IPS DF 19.7 (cell line): ENCODE measurements at regions not wholly inside any gene's neighbourhood (a gene's known extent, or its start where the extent isn't known, plus 50 kb on each side); places are given as distances from the start of the nearest gene placed in this dataset.
"Not testable (repeated sequence)": the region's sequence is repeated elsewhere in the genome, so short reads cannot be mapped to it uniquely, and the experiment has no call there.

Experiments used
- DNase-seq: peaks from one replicate; pipeline ENCODE4 v3.0.0-alpha.2; 2013; ENCODE audit warnings: low read depth, low spot score

DNA sequence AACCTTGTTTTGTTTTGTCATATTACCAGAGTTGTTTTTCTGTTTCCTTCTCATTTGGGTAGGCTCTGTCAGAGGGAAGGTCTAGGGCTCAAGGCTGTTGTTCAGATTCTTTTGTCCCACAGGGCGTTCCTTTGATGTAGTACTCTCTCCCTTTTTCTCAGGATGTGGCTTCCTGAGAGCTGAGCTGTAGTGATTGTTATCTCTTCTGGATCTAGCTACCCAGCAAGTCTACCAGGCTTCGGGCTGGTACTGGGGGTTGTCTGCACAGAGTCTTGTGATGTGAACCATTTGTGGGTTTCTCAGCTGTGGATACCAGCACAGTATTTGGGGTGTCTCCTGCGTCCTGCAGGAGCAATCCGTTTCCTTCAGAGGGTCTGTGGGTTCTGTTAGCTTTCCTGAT, 74.2 kb upstream of the GNG12 start:
- not testable (repeated sequence) for DNase-seq

DNA sequence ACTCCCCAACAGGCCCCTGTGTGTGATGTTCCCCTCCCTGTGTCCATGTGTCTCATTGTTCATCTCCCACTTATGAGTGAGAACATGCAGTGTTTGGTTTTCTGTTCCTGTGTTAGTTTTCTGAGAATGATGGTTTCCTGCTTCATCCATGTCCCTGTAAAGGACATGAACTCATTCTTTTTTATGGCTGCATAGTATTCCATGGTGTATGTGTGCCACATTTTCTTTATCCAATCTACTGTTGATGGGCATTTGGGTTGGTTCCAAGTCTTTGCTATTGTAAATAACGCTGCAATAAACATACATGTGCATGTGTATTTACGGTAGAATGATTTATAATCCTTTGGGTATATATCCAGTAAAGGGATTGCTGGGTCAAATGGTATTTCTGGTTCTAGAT, 72.7 kb upstream of the GNG12 start:
- not testable (repeated sequence) for DNase-seq

DNA sequence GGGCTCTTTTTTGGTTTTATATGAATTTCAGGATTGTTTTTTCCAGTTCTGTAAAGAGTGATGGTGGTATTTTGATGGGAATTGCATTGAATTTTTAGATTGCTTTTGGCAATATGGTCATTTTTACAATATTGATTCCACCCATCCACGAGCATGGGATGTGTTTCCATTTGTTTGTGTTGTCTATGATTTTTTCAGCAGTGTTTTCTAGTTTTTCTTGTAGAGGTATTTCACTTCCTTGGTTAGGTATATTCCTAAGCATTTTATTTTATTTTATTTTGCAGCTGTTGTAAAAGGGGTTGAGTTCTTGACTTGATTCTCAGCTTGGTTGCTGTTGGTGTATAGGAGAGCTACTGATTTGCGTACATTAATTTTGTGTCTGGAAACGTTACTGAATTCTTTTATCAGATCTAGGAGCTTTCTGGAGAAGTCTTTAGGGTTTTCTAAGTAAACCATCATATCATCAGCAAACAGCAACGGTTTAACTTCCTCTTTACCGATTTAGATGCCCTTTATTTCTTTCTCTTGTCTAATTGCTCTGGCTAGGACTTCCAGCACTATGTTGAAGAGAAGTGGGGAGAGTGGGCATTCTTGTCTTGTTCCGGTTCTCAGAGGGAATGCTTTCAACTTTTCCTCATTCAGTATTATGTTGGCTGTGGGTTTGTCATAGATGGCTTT, 69.4 kb upstream of the GNG12 start:
- not testable (repeated sequence) for DNase-seq

DNA sequence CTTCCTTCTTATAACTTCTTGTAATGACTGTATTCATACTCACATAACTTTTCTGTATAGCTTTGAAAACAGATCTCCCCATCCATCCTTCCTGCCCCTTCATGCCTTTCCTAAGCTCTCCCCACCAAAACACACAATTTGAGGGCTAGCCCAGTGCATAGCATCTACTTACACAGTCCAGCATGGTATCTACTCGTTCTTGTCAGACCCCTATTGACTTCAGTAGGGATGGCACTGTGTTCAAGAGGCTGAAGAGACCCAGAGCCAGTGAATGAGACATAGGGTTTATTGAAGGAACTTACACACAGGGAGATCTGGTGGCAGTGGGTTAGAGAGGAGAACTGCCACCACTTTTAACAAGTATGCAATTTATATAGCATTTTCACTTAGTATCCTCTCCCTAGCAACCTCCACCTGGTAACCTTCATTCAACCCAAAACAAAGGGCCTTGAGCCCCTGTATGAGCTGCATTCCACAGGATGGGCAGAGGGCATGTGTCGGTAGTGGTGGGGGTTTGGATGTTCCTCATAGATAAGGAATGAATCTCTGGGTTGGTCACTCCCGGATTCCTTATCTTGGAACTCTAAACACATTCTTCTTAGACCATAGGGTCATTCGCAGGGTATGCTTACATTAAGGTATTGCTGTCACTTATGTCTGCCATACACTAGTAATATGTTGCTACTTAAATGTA, 64.9 kb upstream of the GNG12 start:
- DNase-seq = no peak

DNA sequence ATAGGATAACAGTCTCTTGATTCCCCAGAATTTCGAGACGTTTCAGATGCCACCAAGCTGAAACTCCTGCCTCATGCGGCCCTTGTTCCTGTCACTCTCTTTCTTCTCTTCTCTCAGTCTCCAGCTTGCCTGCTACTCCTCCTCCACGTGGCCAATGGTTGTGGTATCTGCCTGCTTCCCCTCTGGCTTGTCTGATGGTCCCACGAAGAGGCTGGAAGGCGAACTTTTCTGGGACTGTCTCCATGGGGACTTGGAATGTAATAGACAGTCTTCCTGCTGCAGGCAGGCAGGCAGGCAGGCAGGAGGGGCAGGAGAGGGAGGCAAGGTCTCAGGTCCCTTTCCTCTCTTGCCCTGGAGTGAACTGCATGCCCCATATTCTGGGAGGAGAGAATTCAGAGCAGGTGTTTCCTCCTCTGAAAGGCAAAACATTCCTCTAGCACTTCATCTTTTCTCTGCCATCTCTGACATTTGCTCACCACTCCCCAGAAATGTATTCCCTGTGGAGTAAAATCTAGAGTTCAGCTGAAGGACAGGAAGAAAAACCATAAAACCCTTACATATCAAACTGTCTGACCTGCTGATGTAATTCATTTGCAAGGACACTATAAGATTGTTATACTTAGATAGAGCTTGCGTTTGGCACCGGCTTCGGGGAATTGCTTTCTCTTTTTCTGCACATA, 64.1 kb upstream of the GNG12 start:
- no peak for DNase-seq

DNA sequence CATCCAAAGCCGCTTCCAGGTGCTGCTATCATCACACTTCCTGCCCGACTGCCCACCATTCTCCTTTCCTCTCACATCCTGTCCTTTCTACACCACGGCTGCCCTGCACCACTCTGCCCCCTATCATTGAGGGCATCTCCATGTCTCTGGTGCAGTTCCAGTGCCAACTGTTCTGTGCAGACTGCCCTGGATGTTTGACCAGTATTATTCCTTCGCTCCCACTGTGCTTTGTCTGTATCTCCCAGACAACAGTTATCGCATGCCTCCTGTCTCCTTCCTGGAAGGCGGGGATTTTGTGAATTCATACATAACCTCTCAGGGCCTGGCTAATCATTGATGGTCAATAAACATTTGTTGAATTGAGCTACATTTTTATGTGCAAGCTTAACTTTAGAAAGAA, 63.6 kb upstream of the GNG12 start:
- no peak for DNase-seq

DNA sequence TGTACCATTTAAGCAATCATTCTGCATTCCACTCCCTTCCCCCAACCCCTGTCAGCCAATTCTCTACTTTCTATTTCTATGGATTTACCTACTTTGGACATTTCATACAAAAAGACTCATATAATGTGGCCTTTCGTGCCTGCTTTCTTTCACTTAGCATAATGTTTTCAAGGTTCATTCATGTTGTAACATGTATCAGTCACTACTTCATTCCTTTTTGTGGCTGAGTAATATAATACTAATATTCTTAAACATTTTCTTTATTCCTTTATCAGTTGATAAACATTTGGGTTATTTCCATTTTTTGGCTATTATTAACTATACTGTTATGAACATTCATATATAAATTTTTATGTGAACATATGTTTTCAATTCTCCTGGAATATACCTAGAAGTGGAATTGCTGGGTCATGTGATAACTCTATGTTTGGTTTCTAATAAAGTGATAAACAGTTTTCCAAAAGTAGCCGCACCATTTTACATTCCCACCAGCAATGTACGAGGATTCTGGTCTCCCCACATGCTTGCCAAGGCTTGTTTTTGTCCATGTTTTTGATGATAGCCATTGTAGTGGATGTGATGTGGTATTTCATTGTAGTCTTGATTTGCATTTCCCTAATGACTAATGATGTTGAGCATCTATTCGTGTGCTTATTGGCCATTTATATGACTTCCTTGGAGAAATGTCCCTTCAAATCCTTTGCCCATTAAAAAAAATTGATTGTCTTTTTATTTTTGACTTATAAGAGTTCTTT, 61.9 kb upstream of the GNG12 start:
- DNase-seq = no peak

DNA sequence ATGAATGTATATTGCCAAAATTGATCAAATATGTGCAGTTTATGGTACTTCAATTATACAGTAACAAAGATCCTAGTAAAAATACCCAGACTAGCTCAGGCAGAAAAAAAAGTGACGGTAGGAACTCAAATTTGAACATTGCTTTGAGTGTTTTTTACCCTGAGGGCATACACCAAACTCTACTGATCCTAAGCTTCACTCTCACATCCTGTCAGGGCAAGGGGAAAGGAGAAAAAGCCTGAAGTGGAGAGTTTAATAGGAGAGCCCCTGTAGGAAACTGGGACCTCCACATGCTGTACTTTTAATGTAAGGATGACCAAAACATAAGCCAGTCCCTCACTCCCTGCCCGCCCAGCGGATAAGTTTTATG, 59.8 kb upstream of the GNG12 start:
- no peak for DNase-seq

DNA sequence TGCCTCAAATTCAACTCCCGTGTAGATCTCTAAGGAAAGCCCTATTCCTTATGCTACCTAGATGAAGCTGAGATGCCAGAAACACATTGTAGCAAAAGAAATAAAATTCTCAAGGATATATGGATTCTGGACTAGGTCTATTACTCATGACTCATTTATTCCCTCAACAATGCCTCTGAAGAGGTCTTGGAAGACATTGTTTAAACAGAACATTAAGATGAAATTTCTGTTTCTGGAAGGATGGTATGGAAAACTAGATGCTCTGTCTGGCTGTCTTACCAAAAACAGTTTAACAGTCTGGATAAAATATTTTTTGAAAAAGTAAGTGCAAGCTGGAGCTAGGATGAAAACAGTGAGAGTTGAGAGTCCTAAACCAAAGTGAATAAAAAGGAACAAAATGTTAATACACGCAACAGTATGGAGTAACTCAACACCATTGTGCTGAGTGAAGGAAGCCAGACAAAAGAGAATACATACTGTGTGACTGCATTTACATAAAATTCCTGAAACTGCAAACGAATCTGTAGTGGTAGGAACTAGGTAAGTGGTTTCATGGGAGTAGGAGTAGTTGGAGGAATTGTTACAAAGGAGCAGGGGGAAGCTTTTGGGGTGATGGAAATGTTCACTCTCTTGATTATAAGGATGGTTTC, 59.3 kb upstream of the GNG12 start:
- peak; percentile 23 for DNase-seq

DNA sequence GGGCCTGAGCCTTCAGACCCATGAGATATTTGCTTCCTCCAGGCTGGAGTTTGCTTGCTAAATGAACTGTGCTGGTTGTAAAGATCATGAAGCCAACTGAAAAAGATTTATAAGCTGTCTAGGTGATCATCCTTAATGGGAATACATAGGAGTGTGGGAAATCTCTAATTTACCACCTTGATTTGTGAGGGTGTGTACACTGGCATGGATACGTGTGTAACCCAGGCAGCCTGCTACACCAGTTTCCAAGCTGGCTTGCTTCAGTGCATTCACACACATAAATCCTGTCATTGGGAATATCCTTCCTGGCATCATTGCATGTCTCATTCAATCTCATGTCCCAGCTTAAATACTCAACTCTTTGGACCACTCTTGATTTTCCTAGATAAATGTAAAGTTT, 57.6 kb upstream of the GNG12 start:
- no peak for DNase-seq

DNA sequence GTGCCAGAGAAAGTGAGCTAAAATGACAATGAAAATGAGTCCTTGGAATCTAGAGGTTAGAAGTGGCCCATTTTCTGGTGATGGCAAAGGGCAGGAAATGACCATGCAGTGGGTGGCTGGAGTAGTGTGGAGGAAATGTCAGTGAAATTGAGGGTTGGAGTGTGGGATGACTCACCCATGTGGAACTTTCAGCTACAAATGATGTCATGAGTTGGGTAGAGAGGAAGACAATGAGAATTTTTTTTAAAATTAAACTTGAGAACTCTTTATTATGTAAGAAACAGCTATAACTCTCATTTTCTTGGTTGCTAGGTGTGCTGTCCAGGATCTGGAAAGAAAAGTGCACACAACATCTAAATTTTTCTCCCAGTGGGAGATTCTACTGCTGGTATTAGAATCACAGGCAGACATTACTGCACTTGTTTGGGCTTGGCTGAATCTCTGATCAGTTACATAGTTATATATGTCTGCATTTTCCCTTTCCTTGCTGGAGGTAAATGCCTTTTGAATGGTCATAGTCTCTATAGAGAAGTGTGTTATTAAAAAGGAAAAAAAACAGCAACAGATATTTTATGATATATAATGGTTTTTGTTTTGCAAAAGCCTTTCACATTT, 56.8 kb upstream of the GNG12 start:
- no peak for DNase-seq

DNA sequence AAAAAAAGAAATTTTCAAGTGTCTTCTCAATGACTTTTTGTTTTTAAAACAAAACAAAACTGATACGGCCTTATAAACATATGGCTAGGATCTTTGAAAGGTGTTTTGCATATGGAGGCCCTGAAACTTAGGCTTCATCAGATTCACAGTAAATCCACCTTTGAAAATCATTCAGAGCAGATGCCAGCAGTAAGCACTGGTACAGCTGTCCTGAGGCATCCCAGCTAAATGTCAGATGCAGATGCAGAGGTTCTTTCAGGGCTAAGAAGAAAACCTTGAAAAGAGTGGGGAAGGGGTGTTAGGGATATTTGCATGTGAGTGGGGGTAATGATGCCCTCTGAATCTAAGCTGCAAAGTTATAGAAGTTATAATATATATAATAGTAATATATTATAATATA, 56.2 kb upstream of the GNG12 start:
- DNase-seq = no peak

DNA sequence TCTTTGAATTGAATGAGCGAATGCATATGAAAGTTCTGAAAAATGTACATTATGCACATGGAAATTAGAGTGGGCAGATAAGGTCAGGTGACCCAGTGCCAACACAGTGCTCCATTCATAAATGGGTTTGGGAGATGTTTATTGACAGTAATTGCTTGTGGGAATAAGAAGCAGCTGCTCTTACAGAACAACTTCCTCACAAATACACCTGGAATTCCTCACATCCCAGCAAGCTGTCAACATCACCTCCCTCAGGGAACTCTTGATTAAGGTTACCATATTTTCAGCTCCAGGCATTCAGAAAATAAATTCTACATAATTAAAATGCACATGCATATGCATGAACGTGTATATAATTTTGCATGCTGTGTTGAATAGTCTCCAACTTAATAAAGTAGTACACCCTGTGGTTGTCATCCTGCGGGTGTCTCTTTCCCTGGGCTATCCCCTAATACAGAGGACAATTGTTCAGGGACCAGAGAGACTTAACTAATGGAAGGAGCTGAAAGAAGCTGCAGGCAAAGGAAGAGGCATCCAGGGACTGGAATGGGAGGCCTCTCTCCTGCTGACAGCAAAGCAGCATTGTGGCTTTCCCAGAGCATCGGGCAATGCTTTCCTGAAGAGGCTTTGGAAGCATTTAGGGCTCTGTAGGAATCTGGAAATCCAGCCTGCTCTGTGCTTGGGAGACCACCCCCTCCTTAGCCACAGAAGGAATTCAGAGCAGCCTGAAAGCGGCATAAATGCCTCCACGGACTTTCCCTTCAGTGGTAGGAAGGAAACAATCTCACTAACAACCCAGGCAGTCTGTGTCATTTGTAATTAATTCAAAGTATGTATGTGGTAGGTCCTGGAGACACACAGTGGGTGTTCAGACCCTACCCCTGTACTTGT, 55.2 kb upstream of the GNG12 start:
- no peak for DNase-seq

DNA sequence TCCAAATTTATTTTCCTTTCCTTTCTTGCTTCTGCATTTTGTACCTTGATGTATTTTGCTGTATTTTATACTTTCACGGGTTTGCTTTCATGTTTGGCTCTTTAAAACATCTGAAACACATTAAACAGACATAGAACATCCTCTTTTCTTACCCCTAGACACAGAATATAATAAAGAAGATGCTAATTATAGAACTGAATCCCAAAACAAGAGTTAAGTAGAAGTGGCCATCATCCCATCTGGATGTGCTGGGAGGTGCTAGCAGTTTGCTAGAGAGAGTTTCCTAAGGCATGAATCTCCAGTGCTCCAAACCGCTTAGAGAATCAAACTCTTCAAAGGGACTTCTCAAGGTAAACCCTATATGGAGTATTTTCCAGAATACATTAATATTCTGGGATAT, 53.9 kb upstream of the GNG12 start:
- DNase-seq = no peak

DNA sequence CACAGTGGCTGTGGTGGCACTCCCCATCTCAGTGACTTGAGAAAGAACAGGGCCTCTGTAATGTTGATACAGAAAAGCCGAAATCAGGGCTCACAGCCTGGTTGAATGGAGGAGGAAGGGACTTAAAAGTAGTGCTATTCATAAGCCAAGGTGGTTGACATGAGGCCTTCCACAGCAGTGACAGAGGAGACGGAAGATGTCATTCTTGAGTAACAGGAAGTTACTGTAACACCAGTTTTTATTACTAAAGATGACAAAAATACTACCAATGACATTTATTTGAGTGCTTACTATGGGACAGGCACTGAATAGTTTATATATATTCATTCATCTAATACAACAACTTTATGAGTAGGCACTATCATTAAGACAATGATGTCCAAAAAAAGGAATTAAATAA, 52.8 kb upstream of the GNG12 start:
- DNase-seq = no peak

DNA sequence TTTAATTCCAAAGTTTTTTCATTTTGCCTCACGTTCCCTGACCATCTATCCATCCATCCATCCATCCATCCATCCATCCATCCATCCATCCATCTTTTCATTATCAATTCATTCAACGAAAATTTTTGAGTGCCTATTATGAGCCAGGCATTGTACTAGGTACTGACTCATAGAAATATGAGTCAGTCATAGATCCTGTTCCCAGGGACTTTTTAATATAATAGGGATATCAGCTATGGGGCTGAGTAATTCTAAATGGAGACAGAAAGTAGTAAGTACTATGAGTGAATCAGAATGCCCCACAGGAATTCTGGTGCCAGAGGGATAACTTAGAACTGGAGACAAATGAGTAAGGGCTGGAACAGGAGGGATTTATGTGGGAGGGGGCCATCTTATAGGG, 49.8 kb upstream of the GNG12 start:
- DNase-seq = no peak
